ENCODE measurements at regions not wholly inside any gene's neighbourhood (a gene's known extent, or its start where the extent isn't known, plus 50 kb on each side); places are given as distances from the start of the nearest gene placed in this dataset.

- Histone ChIP-seq H3K9me3 (no peaks in the 10 kb centered on the region), H3K4me1 (no peaks in the 10 kb centered on the region), H3K36me3 (replicated peaks in 1 of 2; ENCODE audit: insufficient read depth in 1 of 2, low read depth in 2 of 2) (no peaks in the 10 kb centered on the region), H3K27me3 (no peaks in the 10 kb centered on the region), H3K27ac (no peak overlapping the region), H3K4me3 (no peak overlapping the region)
- DNase-seq (no peak), ATAC-seq (no peak)
- intact Hi-C loops (cut with DNase I) = no loop called here
- TF ChIP-seq POLR2A (IDR thresholded peaks at IDR 0.05) = no peak
- TF ChIP-seq CTCF (IDR thresholded peaks at IDR 0.05) = no peak
Measured at GRCh38 chr3:161913786-161914389, 417.3 kb downstream of the OTOL1 start.

- no peak for TF ChIP-seq POLR2A (IDR thresholded peaks at IDR 0.05)
- no peak for TF ChIP-seq CTCF (IDR thresholded peaks at IDR 0.05)
- no peaks in the 10 kb centered on the region for H3K9me3 ChIP-seq
- H3K4me1 ChIP-seq = no peaks in the 10 kb centered on the region
- H3K36me3 ChIP-seq (replicated peaks in 1 of 2; ENCODE audit: insufficient read depth in 1 of 2, low read depth in 2 of 2) = no peaks in the 10 kb centered on the region
- no peak overlapping the region for H3K27ac ChIP-seq
- H3K4me3 ChIP-seq = no peak overlapping the region
- peak in 1 of 4 donors; percentile 8 for DNase-seq
- no peaks in the 10 kb centered on the region for H3K27me3 ChIP-seq
- intact Hi-C loops (cut with DNase I) = no loop called here
- 8 to 11% methylated on average over 8 of the region's 8 CpGs for WGBS, 2 donors
- no peak for ATAC-seq
Measured at GRCh38 chr3:161914703-161915417, 418.3 kb downstream of the OTOL1 start.

- Histone ChIP-seq H3K4me3 (no peak overlapping the region), H3K9me3 (no peaks in the 10 kb centered on the region), H3K27ac (no peak overlapping the region), H3K36me3 (replicated peaks in 1 of 2; ENCODE audit: insufficient read depth in 1 of 2, low read depth in 2 of 2) (no peaks in the 10 kb centered on the region), H3K4me1 (no peaks in the 10 kb centered on the region), H3K27me3 (no peaks in the 10 kb centered on the region)
- WGBS, 2 donors = 9 to 25% methylated on average over 4 of the region's 4 CpGs
- ATAC-seq (no peak), DNase-seq (no peak)
- intact Hi-C loops (cut with DNase I) = no loop called here
- TF ChIP-seq CTCF (IDR thresholded peaks at IDR 0.05) = no peak
- TF ChIP-seq POLR2A (IDR thresholded peaks at IDR 0.05) = no peak
Measured at GRCh38 chr3:161915418-161915750, 418.8 kb downstream of the OTOL1 start.

- DNase-seq (no peak), ATAC-seq (no peak)
- Histone ChIP-seq H3K27ac (no peak overlapping the region), H3K27me3 (no peaks in the 10 kb centered on the region), H3K36me3 (replicated peaks in 1 of 2; ENCODE audit: insufficient read depth in 1 of 2, low read depth in 2 of 2) (no peaks in the 10 kb centered on the region), H3K4me1 (no peaks in the 10 kb centered on the region), H3K9me3 (no peaks in the 10 kb centered on the region), H3K4me3 (no peak overlapping the region)
- TF ChIP-seq CTCF (IDR thresholded peaks at IDR 0.05) = no peak
- no peak for TF ChIP-seq POLR2A (IDR thresholded peaks at IDR 0.05)
- WGBS, 2 donors = 58 to 60% methylated on average over 2 of the region's 2 CpGs
- intact Hi-C loops (cut with DNase I) = no loop called here
Measured at GRCh38 chr3:161920196-161920595, 423.6 kb downstream of the OTOL1 start.

All from body of pancreas (tissue), 4 donors.